ENCODE measurements at regions not wholly inside any gene's neighbourhood (a gene's known extent, or its start where the extent isn't known, plus 50 kb on each side); places are given as distances from the start of the nearest gene placed in this dataset.

DNA sequence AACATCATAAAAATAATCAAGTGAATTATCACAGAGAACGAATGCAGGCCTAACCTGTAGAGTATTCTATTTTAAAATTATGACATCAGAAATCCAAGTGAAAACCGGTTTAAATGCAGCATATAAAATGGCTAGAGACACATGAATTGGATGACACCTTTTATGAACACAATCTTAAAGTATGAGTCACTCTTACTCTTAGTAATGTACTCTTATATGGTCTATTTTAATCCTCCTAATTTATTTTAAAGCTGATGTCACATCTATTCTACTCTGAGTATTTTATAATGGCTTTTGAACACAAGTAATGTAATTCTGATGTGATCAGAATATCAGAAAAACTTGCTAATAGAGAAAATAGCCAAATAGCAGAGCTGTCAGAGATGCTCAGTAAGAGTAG, 161.4 kb upstream of the RADX start:
- TF ChIP-seq POLR2A (IDR thresholded peaks at IDR 0.05; ENCODE audit: low read depth, low read length), result no peak
- TF ChIP-seq POLR2AphosphoS5 (IDR thresholded peaks at IDR 0.05; ENCODE audit: low read depth, low read length), result no peak
- no peak for TF ChIP-seq SPI1 (IDR thresholded peaks at IDR 0.05; ENCODE audit: low read depth, low read length)
- TF ChIP-seq TAF1 (IDR thresholded peaks at IDR 0.05; ENCODE audit: low read depth, low read length), result no peak
- no peak for TF ChIP-seq POU2F2 (IDR thresholded peaks at IDR 0.05; ENCODE audit: low read depth, low read length)
